Nephron (organoid): ENCODE measurements at regions not wholly inside any gene's neighbourhood (a gene's known extent, or its start where the extent isn't known, plus 50 kb on each side); places are given as distances from the start of the nearest gene placed in this dataset.

Experiments
- H3K27ac Mint-ChIP-seq, 3 experiments: 2 replicates each; pipeline ENCODE4 v1.8.0; 2020; ENCODE audit warnings: mixed read lengths in 3 of 3, mild to moderate bottlenecking in 2 of 3, moderate library complexity in 1 of 3
- H3K27me3 Mint-ChIP-seq: 2 replicates; pipeline ENCODE4 v1.8.0; 2021; ENCODE audit warnings: low read depth, mild to moderate bottlenecking, moderate library complexity, mixed read lengths
- H3K36me3 Mint-ChIP-seq: 2 replicates; pipeline ENCODE4 v1.8.0; 2020; ENCODE audit warnings: low read depth, mixed read lengths
- H3K4me1 Mint-ChIP-seq: 2 replicates; pipeline ENCODE4 v1.8.0; 2020; ENCODE audit warnings: mixed read lengths
- H3K4me3 Mint-ChIP-seq, 3 experiments: 2 replicates each; pipeline ENCODE4 v1.8.0; 2020; ENCODE audit warnings: mild to moderate bottlenecking in 3 of 3, mixed read lengths in 3 of 3, moderate library complexity in 2 of 3
- H3K9me3 Mint-ChIP-seq: 2 replicates; pipeline ENCODE4 v1.8.0; 2020; ENCODE audit warnings: mixed read lengths
- TF ChIP-seq, protein P1 (sequence below), 3 experiments: fragments of 200-600 bp; sonication (generic); IDR thresholded peaks; one replicate each; pipeline ENCODE4 v1.5.0; 2021; ENCODE audit warnings: antibody characterized with exemption in 3 of 3; ENCODE audit not compliant: unreplicated experiment in 3 of 3

DNA sequence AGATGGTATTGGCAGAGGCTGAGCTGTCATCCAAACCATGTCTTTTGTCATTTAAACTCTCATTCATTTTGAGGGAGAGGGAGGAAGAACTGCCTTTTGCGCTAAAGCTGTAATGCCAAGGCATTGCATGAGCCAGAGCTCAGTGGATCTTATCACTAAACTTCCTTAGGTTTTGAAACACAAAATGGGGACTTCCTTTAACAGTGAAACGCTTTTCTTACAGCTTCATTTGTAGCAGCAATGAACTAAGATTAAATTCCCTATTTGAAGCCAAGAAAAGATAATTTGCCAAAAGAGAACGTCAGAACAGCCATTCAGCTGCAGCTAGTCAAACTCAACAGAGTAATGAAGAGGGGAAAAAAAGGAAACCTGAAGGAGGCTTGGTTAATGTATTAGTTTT is 143.5 kb upstream of the MMADHC start:
- no peak overlapping the region for H3K4me3 Mint-ChIP-seq
- H3K4me1 Mint-ChIP-seq = peaks cover 66% of the 10 kb centered on the region
- no peaks in the 10 kb centered on the region for H3K27me3 Mint-ChIP-seq
- peaks cover 4% of the 10 kb centered on the region for H3K9me3 Mint-ChIP-seq
- H3K27ac Mint-ChIP-seq = peak overlapping the region; percentile 39 to 92 (median 91)
- TF ChIP-seq, protein P1, sequence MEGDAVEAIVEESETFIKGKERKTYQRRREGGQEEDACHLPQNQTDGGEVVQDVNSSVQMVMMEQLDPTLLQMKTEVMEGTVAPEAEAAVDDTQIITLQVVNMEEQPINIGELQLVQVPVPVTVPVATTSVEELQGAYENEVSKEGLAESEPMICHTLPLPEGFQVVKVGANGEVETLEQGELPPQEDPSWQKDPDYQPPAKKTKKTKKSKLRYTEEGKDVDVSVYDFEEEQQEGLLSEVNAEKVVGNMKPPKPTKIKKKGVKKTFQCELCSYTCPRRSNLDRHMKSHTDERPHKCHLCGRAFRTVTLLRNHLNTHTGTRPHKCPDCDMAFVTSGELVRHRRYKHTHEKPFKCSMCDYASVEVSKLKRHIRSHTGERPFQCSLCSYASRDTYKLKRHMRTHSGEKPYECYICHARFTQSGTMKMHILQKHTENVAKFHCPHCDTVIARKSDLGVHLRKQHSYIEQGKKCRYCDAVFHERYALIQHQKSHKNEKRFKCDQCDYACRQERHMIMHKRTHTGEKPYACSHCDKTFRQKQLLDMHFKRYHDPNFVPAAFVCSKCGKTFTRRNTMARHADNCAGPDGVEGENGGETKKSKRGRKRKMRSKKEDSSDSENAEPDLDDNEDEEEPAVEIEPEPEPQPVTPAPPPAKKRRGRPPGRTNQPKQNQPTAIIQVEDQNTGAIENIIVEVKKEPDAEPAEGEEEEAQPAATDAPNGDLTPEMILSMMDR (IDR thresholded peaks at IDR 0.05; ENCODE audit: unreplicated experiment in 3 of 3) = no peak
- no peaks in the 10 kb centered on the region for H3K36me3 Mint-ChIP-seq

GRCh38 chr2:149729586-149729985 is 142.0 kb upstream of the MMADHC start:
- H3K27ac Mint-ChIP-seq = peak overlapping the region; percentile 52 to 92 (median 80)
- peaks cover 62% of the 10 kb centered on the region for H3K4me1 Mint-ChIP-seq
- no peak overlapping the region for H3K4me3 Mint-ChIP-seq
- no peaks in the 10 kb centered on the region for H3K9me3 Mint-ChIP-seq
- H3K36me3 Mint-ChIP-seq = no peaks in the 10 kb centered on the region
- H3K27me3 Mint-ChIP-seq = no peaks in the 10 kb centered on the region
- TF ChIP-seq, protein P1 (IDR thresholded peaks at IDR 0.05; ENCODE audit: unreplicated experiment in 3 of 3) = peak in 1 of 3 experiments; percentile 9

DNA sequence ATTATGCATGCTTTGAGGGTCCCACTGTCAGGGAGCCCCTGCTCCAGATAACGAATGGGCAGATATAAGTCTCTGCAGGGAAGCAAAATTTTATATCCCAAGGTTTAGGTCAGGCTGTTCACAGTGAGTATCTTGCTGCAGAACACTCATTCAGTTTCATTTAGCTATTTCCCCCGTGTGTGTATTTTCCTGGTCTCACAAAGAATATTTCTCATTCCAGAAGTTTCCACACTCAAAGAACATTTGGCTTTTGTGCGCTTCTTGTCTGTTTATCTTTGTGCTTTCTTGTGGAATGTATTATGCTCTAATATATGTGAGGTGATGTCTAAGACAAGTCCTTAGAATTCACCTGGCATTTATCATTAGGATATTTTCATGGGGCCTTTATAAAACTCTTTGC is 140.4 kb upstream of the MMADHC start:
- TF ChIP-seq, protein P1 (IDR thresholded peaks at IDR 0.05; ENCODE audit: unreplicated experiment in 3 of 3) = no peak
- peak overlapping the region in 2 of 3 experiments; percentile 4 to 32 for H3K27ac Mint-ChIP-seq

GRCh38 chr2:149725234-149725633 is 137.7 kb upstream of the MMADHC start:
- H3K36me3 Mint-ChIP-seq = no peaks in the 10 kb centered on the region
- H3K9me3 Mint-ChIP-seq = no peaks in the 10 kb centered on the region

More for the DNA sequence above, 140.4 kb upstream of the MMADHC start:
- Mint-ChIP-seq H3K9me3 (no peaks in the 10 kb centered on the region), H3K4me3 (no peak overlapping the region), H3K4me1 (peaks cover 64% of the 10 kb centered on the region), H3K36me3 (no peaks in the 10 kb centered on the region), H3K27me3 (no peaks in the 10 kb centered on the region)

DNA sequence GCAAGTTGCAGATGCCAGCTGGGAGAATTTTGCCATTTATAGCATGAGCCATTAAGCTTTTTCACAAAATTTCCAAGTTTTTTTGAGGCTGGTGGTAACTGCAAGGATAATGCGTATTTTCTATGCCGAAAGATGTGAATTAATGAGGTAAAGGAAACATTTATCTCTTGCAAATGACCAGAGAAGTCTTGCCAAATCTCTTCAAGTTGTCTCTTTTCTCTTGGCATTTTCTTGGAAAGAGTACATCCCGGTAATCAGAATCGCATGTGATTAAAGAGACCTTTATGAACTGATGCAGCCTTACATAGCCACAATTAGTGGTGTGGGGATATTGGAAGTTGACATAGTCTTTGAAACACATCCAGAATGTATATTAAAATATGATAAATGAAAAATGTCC is 136.5 kb upstream of the MMADHC start:
- Mint-ChIP-seq H3K27me3 (no peaks in the 10 kb centered on the region), H3K4me3 (no peak overlapping the region), H3K36me3 (no peaks in the 10 kb centered on the region), H3K9me3 (no peaks in the 10 kb centered on the region), H3K27ac (peak overlapping the region in 2 of 3 experiments; percentile 31 to 66), H3K4me1 (peaks cover 51% of the 10 kb centered on the region)
- TF ChIP-seq, protein P1 (IDR thresholded peaks at IDR 0.05; ENCODE audit: unreplicated experiment in 3 of 3) = no peak

More at GRCh38 chr2:149725234-149725633, 137.7 kb upstream of the MMADHC start:
- H3K4me1 Mint-ChIP-seq = peaks cover 55% of the 10 kb centered on the region
- peak overlapping the region in 2 of 3 experiments; percentile 31 to 66 for H3K27ac Mint-ChIP-seq
- H3K27me3 Mint-ChIP-seq = no peaks in the 10 kb centered on the region
- no peak overlapping the region for H3K4me3 Mint-ChIP-seq
- TF ChIP-seq, protein P1 (IDR thresholded peaks at IDR 0.05; ENCODE audit: unreplicated experiment in 3 of 3) = no peak

GRCh38 chr2:149720615-149721014 is 133.0 kb upstream of the MMADHC start:
- TF ChIP-seq, protein P1 (IDR thresholded peaks at IDR 0.05; ENCODE audit: unreplicated experiment in 3 of 3) = no peak
- no peaks in the 10 kb centered on the region for H3K27me3 Mint-ChIP-seq
- no peaks in the 10 kb centered on the region for H3K36me3 Mint-ChIP-seq
- H3K9me3 Mint-ChIP-seq = no peaks in the 10 kb centered on the region
- no peak overlapping the region for H3K4me3 Mint-ChIP-seq
- peaks cover 53% of the 10 kb centered on the region for H3K4me1 Mint-ChIP-seq
- H3K27ac Mint-ChIP-seq = peak overlapping the region in 2 of 3 experiments; percentile 84 to 89
